Endodermal cell (in vitro differentiated cells): ENCODE measurements at regions not wholly inside any gene's neighbourhood (a gene's known extent, or its start where the extent isn't known, plus 50 kb on each side); places are given as distances from the start of the nearest gene placed in this dataset.

Experiments used
- DNase-seq: peaks from one replicate; pipeline ENCODE4 v3.0.0-alpha.2; 2017
- H3K27ac ChIP-seq: 2 replicates; pipeline ENCODE4 v1.5.1; 2013; ENCODE audit warnings: mild to moderate bottlenecking, low read depth, low read length, moderate library complexity
- H3K27me3 ChIP-seq: 2 replicates; pipeline ENCODE4 v1.6.1; 2013; ENCODE audit warnings: mild to moderate bottlenecking, low read length, moderate library complexity; ENCODE audit not compliant: insufficient read depth, control insufficient read depth, poor library complexity, severe bottlenecking
- H3K36me3 ChIP-seq: 2 replicates; pipeline ENCODE4 v1.7.0; 2013; ENCODE audit warnings: mild to moderate bottlenecking, low read length, moderate library complexity; ENCODE audit not compliant: control insufficient read depth, insufficient read depth
- H3K4me1 ChIP-seq: one replicate; pipeline ENCODE4 v1.7.0; 2013; ENCODE audit warnings: low read length; ENCODE audit not compliant: control insufficient read depth, insufficient read depth
- H3K4me3 ChIP-seq: 2 replicates; pipeline ENCODE4 v1.5.1; 2013; ENCODE audit warnings: mild to moderate bottlenecking, low read length, moderate library complexity
- H3K9ac ChIP-seq: 2 replicates; pipeline ENCODE4 v1.6.1; 2013; ENCODE audit warnings: mild to moderate bottlenecking, low read length, moderate library complexity; ENCODE audit not compliant: poor library complexity, severe bottlenecking; ENCODE audit errors: extremely low read depth
- H3K9me3 ChIP-seq: 2 replicates; pipeline ENCODE4 v1.6.1; 2013; ENCODE audit warnings: mild to moderate bottlenecking, low read length, moderate library complexity; ENCODE audit not compliant: control insufficient read depth
- H3K27ac Mint-ChIP-seq: 2 replicates; pipeline ENCODE4 v1.8.0; 2020; ENCODE audit warnings: mixed read lengths
- H3K27me3 Mint-ChIP-seq: 2 replicates; pipeline ENCODE4 v1.8.0; 2021; ENCODE audit warnings: mild to moderate bottlenecking, mixed read lengths; ENCODE audit not compliant: insufficient read depth
- H3K36me3 Mint-ChIP-seq: 2 replicates; pipeline ENCODE4 v1.8.0; 2020; ENCODE audit warnings: low read depth, mixed read lengths
- H3K4me1 Mint-ChIP-seq: 2 replicates; pipeline ENCODE4 v1.8.0; 2020; ENCODE audit warnings: mixed read lengths
- H3K4me3 Mint-ChIP-seq: 2 replicates; pipeline ENCODE4 v1.8.0; 2020; ENCODE audit warnings: mild to moderate bottlenecking, moderate library complexity, mixed read lengths
- H3K9me3 Mint-ChIP-seq: 2 replicates; pipeline ENCODE4 v1.8.0; 2020; ENCODE audit warnings: mild to moderate bottlenecking, mixed read lengths
- WGBS, 2 experiments: methylation state at CpG; one replicate each; pipeline versions ENCODE4 v1.1.5 to v1.1.7; 2013; ENCODE audit warnings: missing lambda C conversion rate in 2 of 2, mixed read lengths in 1 of 2; ENCODE audit not compliant: insufficient coverage in 1 of 2, insufficient read length in 1 of 2; 5-methylcytosine and 5-hydroxymethylcytosine counted together
- TF ChIP-seq, protein P1 (sequence below): fragments of 200-600 bp; sonication (generic); conservative IDR thresholded peaks from 2 replicates; pipeline ENCODE4 v1.5.0; 2021; ENCODE audit warnings: antibody characterized with exemption, mild to moderate bottlenecking

DNA sequence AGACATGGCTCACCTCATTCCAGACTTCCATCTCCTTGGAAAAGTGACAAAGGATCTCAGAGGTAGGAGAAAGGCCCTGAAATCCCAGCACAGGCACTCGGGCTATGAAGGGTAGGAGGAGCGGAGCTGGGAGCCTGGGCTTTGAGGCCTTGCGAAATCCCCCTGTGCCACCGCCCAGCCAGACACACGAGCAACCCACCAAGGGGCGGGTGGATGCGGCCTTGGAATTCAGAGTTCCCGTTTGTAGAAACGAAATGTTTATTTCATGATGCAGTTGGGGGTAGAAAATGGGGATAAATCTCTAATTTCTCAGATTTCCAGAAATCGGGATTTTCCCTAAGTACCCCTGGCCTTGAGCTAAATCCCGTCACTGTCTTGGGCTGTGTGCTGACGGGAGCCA lies 177.1 kb upstream of the HDAC4 start:
- Mint-ChIP-seq H3K36me3 (no peaks in the 10 kb centered on the region), H3K4me1 (no peaks in the 10 kb centered on the region), H3K4me3 (no peak overlapping the region), H3K9me3 (no peaks in the 10 kb centered on the region), H3K27ac (no peak overlapping the region), H3K27me3 (no peaks in the 10 kb centered on the region)
- WGBS, 2 experiments: 92 to 96% methylated on average over 10 to 12 of the region's 12 CpGs
- TF ChIP-seq, protein P1, sequence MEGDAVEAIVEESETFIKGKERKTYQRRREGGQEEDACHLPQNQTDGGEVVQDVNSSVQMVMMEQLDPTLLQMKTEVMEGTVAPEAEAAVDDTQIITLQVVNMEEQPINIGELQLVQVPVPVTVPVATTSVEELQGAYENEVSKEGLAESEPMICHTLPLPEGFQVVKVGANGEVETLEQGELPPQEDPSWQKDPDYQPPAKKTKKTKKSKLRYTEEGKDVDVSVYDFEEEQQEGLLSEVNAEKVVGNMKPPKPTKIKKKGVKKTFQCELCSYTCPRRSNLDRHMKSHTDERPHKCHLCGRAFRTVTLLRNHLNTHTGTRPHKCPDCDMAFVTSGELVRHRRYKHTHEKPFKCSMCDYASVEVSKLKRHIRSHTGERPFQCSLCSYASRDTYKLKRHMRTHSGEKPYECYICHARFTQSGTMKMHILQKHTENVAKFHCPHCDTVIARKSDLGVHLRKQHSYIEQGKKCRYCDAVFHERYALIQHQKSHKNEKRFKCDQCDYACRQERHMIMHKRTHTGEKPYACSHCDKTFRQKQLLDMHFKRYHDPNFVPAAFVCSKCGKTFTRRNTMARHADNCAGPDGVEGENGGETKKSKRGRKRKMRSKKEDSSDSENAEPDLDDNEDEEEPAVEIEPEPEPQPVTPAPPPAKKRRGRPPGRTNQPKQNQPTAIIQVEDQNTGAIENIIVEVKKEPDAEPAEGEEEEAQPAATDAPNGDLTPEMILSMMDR: no peak
- Histone ChIP-seq H3K4me3 (no peak overlapping the region), H3K9ac (no peak overlapping the region), H3K27me3 (no peaks in the 10 kb centered on the region), H3K4me1 (no peaks in the 10 kb centered on the region), H3K36me3 (no peaks in the 10 kb centered on the region), H3K27ac (no peak overlapping the region), H3K9me3 (no peaks in the 10 kb centered on the region)
- DNase-seq: no peak

DNA sequence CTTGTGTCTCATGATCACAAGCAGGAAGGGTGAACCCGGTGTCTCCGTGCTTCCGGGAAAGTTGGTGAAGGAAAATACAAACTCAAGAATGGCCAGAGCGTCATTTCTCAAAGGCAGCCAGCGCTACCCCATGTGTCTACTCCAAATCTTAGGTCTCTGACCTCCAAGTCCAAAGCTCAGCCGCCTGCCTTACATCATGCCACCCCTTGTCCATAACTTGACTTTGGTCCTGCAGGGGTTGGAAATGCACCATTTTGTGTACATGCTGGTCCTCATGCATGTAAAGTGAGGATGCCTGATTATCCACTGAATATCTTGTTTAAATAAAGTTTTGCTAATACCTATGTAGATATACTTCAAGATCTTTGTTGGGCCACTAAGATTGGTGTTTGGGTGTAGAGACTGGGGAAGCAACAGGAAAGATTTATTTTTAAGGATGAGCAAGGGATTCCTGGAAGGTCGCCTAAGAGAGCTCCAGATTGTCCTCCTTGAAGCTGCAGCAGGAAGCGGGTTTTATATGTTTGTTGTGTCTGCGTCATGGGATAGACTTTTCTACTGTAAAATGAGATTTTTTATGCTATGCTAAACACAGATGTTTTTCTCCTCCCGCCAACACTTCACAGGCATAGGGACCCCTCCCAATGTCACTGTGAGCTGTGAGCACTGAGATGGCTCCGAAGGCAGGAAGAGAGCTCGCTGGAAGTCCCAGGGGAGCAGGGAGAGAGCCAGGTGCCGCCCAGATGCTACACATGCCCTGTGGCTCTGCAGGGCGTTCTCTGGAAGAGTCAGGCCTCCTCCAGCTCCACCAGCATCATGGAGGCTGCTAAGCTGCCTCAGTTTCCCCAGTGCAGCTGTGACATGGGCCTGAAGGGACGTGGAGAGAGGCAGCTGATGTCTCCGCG lies 176.2 kb upstream of the HDAC4 start:
- no peaks in the 10 kb centered on the region for H3K9me3 ChIP-seq
- no peaks in the 10 kb centered on the region for H3K36me3 ChIP-seq
- Mint-ChIP-seq H3K27me3 (no peaks in the 10 kb centered on the region), H3K4me1 (no peaks in the 10 kb centered on the region), H3K9me3 (no peaks in the 10 kb centered on the region), H3K4me3 (no peak overlapping the region), H3K36me3 (no peaks in the 10 kb centered on the region), H3K27ac (no peak overlapping the region)
- no peaks in the 10 kb centered on the region for H3K27me3 ChIP-seq
- TF ChIP-seq, protein P1: no peak
- H3K9ac ChIP-seq: no peak overlapping the region
- H3K27ac ChIP-seq: no peak overlapping the region
- WGBS, 2 experiments: 92 to 93% methylated on average over 8 to 17 of the region's 17 CpGs
- no peak for DNase-seq
- H3K4me3 ChIP-seq: no peak overlapping the region
- no peaks in the 10 kb centered on the region for H3K4me1 ChIP-seq

DNA sequence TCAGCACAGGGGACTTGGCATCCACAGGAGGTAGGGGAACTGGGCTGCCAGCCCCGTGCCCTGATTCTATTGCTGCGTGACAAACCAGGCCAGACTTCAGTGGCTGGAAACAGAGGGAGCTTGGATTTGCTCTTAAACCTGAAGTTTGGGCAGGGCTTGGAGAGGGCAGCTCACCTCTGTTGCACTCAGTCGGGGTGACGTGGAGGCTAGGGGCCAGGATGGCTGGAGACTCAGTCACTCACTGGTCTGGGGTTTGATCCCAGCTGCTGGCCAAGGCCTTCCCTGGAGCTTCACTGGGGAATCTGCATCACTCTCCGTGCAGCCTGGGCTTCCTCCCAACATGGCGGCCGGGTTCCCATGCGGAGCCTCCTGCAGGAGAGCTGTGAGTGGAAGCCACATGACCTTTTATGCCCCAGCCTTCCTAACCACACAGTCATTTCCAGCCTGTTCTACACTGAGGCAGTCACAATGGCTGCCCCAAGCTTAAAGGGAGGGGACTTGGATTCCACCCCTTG lies 175.2 kb upstream of the HDAC4 start:
- no peak overlapping the region for H3K9ac ChIP-seq
- H3K4me3 ChIP-seq: no peak overlapping the region
- no peak overlapping the region for H3K27ac ChIP-seq
- no peaks in the 10 kb centered on the region for H3K27me3 Mint-ChIP-seq
- no peaks in the 10 kb centered on the region for H3K4me1 Mint-ChIP-seq
- no peaks in the 10 kb centered on the region for H3K36me3 ChIP-seq
- no peak for DNase-seq
- H3K36me3 Mint-ChIP-seq: no peaks in the 10 kb centered on the region
- WGBS, 2 experiments: 94% methylated on average over 5 to 8 of the region's 8 CpGs
- TF ChIP-seq, protein P1: no peak
- H3K27ac Mint-ChIP-seq: no peak overlapping the region
- H3K9me3 ChIP-seq: no peaks in the 10 kb centered on the region
- no peaks in the 10 kb centered on the region for H3K27me3 ChIP-seq
- H3K9me3 Mint-ChIP-seq: no peaks in the 10 kb centered on the region
- H3K4me3 Mint-ChIP-seq: no peak overlapping the region
- no peaks in the 10 kb centered on the region for H3K4me1 ChIP-seq
